GM12873 (cell line): ENCODE measurements at regions not wholly inside any gene's neighbourhood (a gene's known extent, or its start where the extent isn't known, plus 50 kb on each side); places are given as distances from the start of the nearest gene placed in this dataset.

ENCODE experiments used
- CTCF ChIP-seq: IDR thresholded peaks from 2 replicates; pipeline ENCODE4 v1.5.1; 2012; ENCODE audit warnings: low read depth, mild to moderate bottlenecking, moderate library complexity, low read length, control low read depth; ENCODE audit not compliant: insufficient read depth; ENCODE audit errors: missing control alignments

GRCh38 chr9:129478461-129478860 is 142.4 kb downstream of the C9orf50 start:
- TF ChIP-seq CTCF = no peak

- no peak for TF ChIP-seq CTCF
Measured at GRCh38 chr9:129476821-129477611, 143.9 kb downstream of the C9orf50 start.

GRCh38 chr9:129474740-129475404 is 146.0 kb downstream of the C9orf50 start:
- TF ChIP-seq CTCF = no peak

GRCh38 chr9:129473523-129474244 is 147.2 kb downstream of the C9orf50 start:
- no peak for TF ChIP-seq CTCF

GRCh38 chr9:129472651-129473102 is 148.2 kb downstream of the C9orf50 start:
- TF ChIP-seq CTCF = no peak

- TF ChIP-seq CTCF = no peak
Measured at GRCh38 chr9:129471201-129472019, 149.5 kb downstream of the C9orf50 start.
